Left forelimb (tissue), 1 donor: ENCODE measurements at regions not wholly inside any gene's neighbourhood (a gene's known extent, or its start where the extent isn't known, plus 50 kb on each side); places are given as distances from the start of the nearest gene placed in this dataset.

Source experiments
- DNase-seq: peaks from one replicate; pipeline ENCODE4 v3.0.0-alpha.2; 2018; ENCODE audit warnings: low spot score

DNA sequence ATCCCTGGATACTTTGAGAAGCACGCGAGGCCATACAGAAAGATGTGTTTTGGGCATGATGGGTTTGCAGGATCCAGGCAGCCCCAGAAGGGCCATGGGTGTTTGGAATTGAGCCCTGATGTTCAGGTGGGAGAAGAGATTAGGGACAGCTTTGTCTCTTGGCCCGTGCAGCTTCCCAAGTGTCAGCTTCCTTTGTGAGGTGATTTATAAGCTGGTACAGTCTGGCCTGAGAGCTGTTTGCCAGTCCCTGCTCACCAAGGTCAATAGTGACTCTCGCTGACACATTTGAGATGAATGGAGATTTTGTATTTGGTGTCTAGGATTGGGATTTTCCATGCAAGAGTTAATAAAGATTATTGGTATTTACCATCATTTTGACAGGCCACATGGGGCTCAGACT is 165.9 kb downstream of the ICE1 start:
- no peak for DNase-seq

DNA sequence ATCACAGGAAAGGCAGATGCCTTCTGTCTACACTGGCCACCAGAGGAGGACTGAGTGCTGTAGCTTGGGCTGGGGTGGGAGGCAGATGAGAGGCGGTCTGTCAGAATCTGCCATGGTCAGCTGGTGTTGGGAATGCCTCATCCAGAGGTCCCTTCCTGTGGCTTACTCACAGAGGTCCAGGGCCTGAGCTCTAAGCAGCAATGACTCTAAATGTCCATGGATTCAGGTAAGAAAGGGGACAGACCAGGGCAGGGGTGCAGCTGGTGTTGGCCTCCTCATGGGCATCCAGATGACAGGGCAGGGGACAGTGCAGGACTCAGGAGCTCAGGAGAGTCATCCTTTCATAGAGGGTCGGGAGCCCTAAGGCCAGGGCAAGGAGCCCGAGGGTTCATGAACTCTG is 165.0 kb downstream of the ICE1 start:
- DNase-seq = no peak

DNA sequence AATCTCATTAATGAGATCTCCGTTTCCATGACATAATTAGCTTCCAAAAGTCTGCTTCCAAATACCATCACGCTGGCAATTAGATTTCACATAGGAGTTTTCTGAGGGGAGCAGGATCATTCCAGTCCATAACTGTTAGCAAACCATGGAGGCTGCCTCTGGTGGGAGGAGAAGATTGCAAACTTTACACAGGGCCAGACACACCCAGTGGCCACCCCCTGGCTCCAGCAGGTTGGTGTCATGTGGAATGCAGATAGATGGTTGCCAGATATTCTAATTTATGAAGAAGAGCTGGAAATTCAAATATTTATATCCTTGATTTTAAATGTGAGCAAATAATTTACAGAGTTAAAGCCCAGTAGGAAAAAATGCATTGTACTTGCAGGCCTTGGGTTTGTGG is 164.2 kb downstream of the ICE1 start:
- no peak for DNase-seq

DNA sequence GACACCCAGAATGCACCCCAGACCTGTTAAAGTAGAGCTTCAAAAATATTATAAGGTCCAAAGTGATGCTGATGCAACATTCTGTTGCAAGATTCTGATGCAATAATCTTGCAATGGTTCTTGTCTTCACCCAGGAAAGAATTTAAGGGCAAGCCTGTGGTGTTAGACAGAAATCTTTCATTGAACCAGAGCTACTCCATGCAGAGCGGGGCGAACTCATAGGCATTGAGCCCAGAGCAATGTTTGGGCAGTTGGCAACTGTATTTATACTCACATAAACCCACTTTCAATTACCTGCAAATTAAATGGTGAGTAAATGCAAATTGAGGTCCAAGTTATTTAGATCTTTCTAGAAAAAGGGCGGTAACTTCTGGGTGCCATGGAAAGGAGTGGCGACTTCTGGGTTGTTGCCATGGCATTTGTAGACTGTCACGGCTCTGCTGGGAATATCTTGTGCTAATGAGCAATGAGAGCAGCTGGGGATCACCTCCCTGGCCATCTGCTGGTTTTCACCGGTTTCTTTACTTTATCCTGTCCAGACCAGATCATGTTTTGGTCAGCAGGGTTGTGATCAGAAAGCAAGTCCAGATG is 163.4 kb downstream of the ICE1 start:
- DNase-seq = no peak

DNA sequence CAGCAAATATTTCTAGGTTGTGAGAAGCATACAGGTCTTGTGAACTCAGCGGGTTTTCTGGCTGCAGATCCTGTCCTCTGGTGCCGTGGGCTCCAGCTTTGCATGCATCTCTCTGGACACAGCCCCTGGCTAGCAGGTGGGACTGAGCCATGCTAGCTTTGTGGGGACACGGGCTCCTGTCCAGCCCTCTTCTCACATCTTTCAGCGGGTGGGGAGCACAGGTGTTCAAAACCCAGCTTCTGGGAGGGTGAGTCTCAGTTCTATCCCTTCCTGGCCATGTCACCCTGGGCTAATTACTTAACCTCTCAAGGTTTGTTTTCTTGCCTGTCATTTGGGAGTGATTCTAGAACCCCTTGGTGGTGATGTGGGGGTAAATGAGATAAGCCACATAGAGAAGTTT is 162.3 kb downstream of the ICE1 start:
- DNase-seq = no peak

DNA sequence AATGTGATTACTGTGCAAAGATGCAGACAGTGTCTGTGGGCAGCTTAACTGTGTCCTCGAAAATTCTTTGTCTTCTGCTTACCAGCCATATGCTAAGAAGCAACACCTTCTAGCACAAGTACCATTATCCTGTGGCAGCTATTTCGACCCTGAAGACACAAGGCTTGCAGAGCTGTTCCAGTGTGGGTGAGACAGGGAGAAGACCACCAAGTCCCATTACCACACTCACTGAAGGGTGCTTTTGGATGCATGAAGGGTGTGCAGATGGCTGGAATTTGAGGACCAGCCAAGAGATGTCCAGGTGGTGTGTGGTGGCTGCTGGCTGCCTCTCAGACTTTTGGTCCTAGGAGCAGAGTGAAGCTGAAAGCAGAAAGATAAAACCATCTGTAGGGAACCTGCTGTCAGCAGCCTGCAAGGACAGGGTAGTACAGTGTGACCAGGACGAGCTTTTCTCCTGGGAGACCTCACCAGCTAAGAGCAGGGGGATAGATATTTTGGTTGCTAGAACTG is 161.8 kb downstream of the ICE1 start:
- no peak for DNase-seq

DNA sequence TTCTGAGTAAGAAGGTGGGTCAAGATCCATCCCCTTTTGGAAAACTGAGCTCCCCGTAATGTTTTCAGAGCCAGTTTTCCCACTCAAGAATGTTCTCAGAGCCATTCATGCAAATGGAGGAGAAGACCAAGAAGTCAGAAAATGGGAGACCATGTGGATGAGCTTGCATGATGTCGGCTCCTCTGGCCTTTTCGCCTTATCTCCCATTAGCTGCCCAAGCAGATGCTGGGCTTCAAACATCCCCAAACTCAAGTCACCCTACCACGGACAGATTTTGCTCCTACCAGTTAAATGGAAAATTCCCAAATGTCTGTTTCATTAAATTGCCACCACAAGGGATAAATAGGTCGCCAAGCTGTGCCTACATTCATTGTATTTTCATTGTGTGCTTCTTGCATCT is 161.4 kb downstream of the ICE1 start:
- DNase-seq = no peak

DNA sequence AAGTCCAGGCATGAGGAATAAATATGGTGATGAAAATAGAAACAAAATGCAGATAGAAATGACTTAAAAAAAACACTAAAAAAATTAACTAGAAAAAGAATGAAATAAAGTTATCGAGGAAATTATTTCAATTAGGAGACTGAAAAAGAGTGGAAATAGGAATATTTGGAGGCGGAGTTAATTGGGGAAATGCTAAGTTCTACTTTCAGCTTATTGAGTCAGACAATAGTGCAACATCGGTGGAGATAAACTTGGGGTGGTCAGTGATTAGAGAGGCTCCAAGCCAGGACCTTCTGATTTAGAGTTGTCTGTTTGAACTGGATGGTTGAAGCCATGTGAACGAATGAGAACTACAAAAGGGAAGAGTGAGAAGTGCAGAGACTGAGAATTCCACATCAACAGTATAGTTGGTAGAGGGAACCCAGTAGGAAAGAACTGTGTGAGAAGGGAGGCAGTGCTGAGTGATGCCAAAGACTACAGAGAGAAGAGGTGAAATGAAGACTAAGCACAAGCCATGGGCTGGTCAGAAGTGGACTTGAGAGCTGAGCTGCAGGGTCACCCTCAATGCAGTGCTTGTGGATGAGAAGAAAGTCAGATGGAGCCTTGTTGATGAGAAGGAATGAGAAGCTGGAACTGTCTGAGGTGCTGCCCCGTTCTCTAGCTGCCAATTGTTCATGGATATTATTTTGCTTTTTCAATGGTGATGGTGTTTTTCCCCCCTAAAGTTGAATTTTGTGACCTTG is 160.7 kb downstream of the ICE1 start:
- no peak for DNase-seq

DNA sequence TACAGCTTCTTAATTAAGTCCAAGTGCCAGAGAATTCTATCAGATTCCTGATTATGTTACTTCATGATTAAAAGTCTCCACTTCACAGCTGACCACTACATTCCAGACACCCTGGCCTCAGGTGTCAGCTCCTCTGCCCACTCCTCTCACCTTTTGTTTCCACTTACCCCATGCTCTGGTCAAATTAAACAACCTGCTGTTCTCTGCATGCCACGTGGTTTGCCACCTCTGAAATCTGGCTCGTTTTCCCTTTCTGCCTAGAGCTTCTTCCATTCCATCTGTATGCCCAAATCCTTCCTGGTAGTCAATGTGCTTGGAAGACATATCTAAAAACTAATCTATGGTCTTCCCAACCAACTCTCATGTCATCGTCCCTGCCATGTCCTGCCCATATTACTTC is 158.6 kb downstream of the ICE1 start:
- DNase-seq = no peak

DNA sequence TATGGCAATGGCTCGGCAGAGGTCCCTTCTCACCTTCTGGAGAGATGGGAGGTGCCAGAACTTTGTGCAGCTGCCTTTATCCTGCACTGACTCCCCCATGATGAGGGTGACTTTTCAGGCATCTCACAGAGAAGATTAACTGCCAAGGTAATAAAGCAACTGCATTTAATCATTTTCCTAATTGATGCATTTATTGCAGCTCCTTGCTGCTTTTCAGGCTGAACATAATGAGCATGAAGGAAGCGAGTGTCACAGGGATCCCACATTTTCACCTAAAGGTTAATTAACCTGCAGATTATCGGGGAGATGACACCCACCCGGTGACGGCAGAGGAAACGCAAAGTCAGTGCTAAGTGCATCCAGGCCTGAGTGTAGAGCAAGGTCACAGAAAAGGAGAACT is 154.3 kb downstream of the ICE1 start:
- DNase-seq = no peak

DNA sequence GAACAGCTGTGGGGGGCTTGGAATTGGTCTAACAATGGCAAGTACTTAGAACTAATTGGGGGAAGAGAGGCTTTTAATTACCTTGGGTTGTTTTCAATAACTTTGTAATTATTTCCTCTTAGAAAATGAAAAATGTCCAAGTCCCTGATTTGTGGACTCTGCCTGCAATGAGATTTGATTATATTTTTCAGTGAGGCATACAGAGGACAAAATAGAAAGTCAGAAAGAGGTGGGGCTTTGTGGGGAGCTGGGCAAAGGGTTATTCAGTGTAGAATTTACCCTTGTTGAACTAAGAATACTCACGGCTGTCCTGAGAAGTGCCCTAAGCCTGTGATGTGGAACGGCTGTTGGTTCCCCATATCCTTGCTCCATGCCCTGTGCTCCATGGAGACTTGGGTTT is 153.0 kb downstream of the ICE1 start:
- DNase-seq = no peak

DNA sequence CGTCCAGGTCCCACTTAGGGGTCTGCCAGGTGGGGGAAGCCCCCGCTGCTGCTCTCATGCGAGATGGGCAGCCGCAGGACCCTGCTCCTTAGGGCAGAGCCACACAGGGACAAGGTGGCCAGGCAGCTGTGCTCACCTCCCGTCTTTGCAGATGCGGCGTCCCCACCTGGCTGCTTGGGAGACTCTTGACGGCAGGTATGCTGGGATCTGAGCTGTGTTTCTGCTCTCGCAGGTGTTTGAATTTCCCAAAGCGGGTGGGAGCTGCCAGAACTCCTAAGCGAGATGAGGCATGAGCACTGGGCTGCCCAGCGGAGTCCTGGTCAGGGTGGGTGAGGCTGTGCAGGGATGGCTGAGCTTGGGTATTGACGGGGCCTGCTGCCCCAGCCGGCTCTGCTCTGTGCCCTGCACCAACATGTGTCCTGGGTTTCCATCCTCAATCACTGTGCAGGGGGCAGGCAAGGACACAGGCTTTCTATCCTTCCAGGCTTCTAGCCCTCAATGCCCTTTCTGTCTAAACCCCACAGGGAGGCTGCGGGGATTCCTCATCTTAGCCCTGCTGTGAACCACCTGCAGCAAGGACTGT is 151.4 kb downstream of the ICE1 start:
- no peak for DNase-seq

DNA sequence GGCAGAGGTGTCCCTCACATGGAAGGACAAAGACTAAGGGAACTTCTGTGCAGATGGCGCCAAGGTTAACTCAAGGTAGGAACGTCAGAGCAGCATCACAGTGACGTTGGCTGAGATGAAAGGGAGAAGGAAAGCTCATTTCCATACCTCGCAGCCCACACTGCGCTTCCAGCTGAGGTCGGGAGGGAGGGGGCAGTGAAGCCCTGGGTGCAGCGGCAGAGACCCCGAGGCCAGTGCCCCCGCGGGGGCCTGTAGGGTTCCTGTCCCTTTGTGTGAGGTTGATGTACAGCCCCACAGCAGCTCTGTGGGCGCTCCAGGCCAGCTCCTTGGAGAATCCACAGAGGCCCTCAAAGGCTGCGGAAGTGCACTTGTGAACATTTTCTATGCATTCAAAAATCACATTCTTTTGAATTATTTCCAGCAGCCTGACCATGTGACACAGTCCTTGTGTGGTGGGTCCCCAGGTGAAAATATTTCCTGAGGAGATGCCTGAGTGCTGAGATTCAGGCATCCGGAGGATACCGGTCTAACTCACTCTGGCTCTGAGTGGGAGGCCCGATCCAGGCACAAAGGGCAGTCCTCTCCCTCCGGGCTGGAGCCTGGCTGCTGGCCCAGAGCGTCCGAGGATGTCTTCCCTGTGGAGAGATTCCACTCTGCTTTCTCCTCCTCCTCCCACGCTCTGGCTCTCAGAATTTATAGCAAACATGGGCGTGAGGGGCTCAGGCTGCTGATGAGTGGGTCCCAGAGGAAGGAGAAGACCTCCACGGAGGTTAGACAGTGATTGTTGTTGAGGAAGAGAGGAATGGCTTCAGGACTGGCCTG is 150.7 kb downstream of the ICE1 start:
- no peak for DNase-seq

DNA sequence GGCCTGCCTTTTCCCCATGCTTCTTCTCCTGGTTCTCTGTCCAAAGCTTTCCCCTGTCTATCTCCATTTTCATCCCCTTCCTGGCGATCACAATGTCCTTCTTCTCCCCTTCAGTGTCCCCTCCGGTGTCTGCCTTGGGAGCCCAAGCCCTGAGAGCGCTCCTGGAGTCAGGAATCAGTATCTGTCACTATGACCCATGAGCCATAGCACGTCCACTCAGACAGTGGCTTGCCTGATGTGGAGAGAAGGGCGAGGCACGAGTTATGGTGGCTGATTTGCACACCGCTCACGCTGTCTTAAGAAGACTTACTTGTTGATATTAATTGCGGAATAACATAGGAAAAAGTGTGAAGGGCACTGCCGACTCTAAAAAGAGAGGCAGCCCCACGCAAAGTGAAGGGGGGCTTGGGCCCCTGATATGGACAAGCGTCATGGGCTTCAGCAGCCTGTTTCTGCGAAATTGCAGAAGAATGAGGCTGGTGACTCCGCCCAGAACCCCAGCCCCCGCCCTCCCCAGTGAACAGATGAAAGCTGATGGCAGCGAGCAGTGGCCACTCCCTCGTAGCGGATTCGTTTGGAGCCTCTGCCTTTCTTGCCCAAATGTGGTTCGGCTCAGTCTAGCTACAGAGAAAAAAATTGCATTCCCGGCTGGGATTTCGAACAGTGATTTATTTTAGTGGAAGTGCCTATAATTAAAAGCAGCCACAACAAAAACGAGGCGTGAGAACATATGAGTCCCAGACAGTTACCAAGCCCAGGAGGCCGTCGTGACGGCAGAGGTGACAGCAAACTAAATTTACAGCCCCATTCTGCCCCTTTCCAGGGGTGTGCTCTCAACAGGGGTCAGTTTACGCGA is 149.8 kb downstream of the ICE1 start:
- no peak for DNase-seq

DNA sequence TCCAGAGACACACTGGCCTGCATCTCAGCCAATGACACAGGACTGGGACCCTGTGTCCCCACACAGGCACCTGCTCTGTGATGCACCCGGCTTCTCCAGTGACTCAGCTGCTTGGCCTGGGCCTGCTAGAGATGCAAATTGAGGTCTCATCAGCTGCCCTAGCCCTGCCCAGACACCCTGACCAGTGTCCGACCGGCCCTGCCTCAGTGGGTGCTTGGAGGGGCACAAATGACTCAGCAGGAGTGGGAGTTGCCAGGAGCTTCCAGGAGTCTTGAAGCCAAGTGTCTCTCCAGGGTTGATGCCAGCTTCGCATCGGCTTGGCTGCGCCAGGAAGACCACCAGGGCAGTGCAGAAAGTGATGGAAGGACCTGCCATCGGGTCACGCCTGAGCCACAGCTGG is 148.2 kb downstream of the ICE1 start:
- DNase-seq = no peak

DNA sequence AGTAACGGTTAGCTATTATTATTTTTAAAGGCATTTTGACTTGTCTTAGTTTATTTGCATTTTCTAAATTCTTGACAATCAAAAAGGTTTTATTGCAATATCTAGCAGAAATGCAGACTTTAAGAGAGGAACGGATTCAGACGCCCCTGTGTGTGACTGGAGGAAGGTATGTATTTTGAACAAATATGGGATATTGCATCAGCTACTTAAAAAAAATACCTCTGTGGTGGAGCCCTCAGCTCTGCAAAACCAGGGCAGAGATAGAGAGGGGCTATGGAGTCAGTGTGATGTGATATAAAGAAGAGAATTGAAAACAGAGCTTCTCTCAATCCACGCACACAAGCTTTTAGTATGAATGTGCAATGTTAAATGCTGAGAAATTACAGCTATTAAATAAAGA is 142.4 kb downstream of the ICE1 start:
- DNase-seq = no peak

DNA sequence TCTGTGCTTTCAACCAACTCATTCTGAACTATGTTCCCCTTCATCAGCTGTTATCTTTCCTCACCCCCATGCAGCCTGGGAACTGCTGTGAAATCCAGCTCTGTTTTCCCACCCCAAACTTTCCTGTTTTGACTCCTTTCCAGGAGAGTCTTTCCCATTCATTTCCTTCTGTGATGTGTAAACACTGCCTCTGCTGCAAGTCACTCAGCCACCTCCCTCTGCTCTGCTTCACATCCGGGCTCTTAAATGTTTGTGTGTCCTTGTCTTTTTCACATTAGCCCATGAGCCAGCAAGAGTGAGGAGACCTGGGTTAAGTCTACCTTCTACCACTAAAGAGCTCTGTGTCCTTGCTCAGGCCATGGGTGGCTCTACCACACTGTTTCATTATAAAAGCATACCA is 137.5 kb downstream of the ICE1 start:
- DNase-seq = no peak

DNA sequence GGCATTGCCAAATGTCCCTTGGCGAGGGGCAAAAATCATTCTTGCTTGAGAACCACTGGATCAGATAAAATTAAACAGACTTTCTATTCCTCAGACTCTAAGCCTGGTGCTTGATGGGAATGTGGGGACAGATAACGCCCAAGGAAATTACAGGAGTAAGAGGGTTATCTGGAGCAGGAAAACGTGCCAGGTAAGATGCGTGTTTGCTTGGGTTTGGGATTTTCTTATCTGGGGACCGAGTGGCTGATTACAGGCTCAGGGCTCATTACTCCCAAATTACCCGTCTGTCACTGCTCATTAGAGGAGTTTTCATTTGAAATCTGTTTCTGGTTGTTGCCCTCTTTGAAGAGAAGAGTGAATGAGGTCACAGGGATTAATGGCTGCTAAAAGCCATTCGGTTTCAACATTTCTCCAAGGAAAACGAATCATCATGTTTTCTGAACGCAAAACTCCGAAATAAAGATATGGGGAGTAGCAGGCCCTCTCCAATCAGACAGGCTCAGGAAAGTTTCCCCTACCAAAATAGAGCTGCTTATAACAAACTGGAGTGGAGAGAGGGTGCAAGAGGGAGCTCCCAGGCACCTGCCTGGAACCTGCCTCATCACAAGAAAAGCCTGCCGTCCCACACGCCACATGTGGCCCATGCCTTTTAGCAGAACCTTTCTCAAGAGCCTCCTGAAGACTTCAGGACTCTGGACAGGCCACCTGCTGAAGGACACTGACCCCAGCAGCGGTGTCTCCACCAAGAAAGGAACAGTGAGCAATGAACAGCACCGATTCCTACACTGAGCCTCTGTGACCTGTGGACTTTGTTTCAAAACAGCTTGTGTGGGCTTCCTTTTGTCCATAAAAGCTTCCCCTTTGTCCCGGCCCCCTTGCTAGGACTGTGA is 136.4 kb downstream of the ICE1 start:
- DNase-seq = no peak

DNA sequence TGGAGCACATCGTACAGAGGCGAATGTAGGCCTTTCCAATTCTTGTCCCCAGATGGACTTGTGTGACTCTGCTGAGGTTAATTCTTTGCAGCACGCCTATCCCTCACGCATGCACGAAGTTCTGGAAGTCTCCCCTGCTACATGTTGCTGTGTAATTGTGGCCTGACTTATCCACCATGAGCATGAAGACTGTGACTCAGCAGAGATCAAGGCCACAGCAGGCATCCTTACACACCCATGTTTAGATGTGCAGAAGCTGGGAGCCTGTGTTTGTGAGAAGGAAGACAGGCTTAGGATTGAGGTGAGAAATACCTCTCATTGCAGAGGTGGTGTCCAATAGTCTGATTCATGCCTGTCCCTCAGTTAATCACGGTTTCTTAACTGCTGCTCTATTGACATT is 135.6 kb downstream of the ICE1 start:
- DNase-seq = no peak

DNA sequence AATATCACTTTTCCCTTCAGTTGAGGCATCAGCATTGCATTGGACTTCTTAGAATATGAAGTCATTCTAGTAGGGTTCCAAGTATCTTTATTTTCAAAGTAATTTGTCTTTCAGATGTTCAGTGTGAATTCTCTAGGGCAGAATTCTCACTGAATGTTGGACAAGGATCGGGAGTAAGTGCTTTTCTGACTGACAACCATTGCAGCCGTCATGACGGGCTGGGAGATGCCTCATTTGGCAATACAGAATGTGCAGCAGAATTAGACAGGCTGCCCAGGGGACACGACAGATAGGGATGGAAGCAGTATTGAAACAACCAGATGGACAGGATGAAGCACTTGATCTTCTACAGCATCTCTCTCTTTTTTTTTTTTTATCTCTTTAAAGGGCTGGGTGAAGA is 129.0 kb downstream of the ICE1 start:
- DNase-seq = no peak

DNA sequence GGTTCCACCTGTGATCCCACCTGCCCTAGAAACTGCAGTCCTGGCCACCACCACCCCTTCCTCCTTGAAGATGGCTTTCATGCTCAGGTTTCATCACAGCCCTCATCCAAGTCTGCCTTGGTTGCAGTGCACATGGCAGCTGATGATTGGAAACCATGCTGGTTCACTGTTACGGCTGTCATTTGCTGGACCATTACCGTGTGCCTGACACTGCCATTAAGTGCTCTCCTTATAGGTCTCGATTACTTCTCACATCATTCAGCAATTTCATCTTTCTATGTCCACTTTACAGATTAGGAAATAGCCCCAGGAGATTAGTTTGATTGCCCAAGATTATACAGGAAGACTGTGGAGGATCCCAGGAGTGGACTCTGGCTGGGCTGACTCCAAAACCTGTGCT is 123.9 kb downstream of the ICE1 start:
- DNase-seq = no peak
